ENCODE measurements at regions not wholly inside any gene's neighbourhood (a gene's known extent, or its start where the extent isn't known, plus 50 kb on each side); places are given as distances from the start of the nearest gene placed in this dataset.

- Histone ChIP-seq H3K9ac (ENCODE audit: low read depth in 1 of 2, low read length in 2 of 2) (no peak overlapping the region), H3K36me3 (ENCODE audit: control insufficient read depth in 4 of 4, insufficient read depth in 3 of 4, low read depth in 1 of 4, low read length in 3 of 4) (no peaks in the 10 kb centered on the region), H3K27me3 (ENCODE audit: control insufficient read depth in 4 of 4, insufficient read depth in 4 of 4, low read length in 3 of 4) (no peaks in the 10 kb centered on the region), H3K4me1 (ENCODE audit: control insufficient read depth in 4 of 4, insufficient read depth in 4 of 4, low read length in 3 of 4) (no peaks in the 10 kb centered on the region), H3K4me3 (ENCODE audit: low read depth in 1 of 3, low read length in 3 of 3) (no peak overlapping the region), H3K9me3 (ENCODE audit: control insufficient read depth in 4 of 4, low read length in 3 of 4) (peaks cover 0 to 6% (median 2%) of the 10 kb centered on the region in 4 donors), H3K27ac (ENCODE audit: low read depth in 1 of 2, low read length in 2 of 2) (no peak overlapping the region)
- WGBS, result 74% methylated on average over 4 of the region's 4 CpGs
- no peak for DNase-seq (ENCODE audit: low spot score)
- TF ChIP-seq MAX (IDR thresholded peaks at IDR 0.05) (no peak), RAD21 (IDR thresholded peaks at IDR 0.05) (no peak), HNF4A (conservative IDR thresholded peaks at IDR 0.05) (no peak), JUND (IDR thresholded peaks at IDR 0.05) (no peak), SP1 (IDR thresholded peaks at IDR 0.05) (no peak), TAF1 (conservative IDR thresholded peaks at IDR 0.05) (no peak), ZBTB33 (IDR thresholded peaks at IDR 0.05) (no peak), FOXA2 (IDR thresholded peaks at IDR 0.05) (no peak), EGR1 (IDR thresholded peaks at IDR 0.05; ENCODE audit: low read depth in 2 of 2) (no peak), ATF3 (IDR thresholded peaks at IDR 0.05) (no peak), RXRA (IDR thresholded peaks at IDR 0.05) (no peak), GABPA (IDR thresholded peaks at IDR 0.05 in 1 of 2, conservative IDR thresholded peaks at IDR 0.05 in 1 of 2) (no peak), REST (IDR thresholded peaks at IDR 0.05) (no peak), HNF4G (IDR thresholded peaks at IDR 0.05) (no peak), CTCF (IDR thresholded peaks at IDR 0.05; ENCODE audit: low read depth, low read length, missing input control) (no peak), YY1 (IDR thresholded peaks at IDR 0.05) (no peak)
Measured at GRCh38 chr5:156076912-156077311, 250.1 kb upstream of the SGCD start.

- no peaks in the 10 kb centered on the region for H3K4me1 ChIP-seq (ENCODE audit: control insufficient read depth in 4 of 4, insufficient read depth in 4 of 4, low read length in 3 of 4)
- H3K4me3 ChIP-seq (ENCODE audit: low read depth in 1 of 3, low read length in 3 of 3), result no peak overlapping the region
- H3K9me3 ChIP-seq (ENCODE audit: control insufficient read depth in 4 of 4, low read length in 3 of 4), result peaks cover 2 to 6% (median 3%) of the 10 kb centered on the region in 4 donors
- DNase-seq (ENCODE audit: low spot score), result no peak
- H3K9ac ChIP-seq (ENCODE audit: low read depth in 1 of 2, low read length in 2 of 2), result no peak overlapping the region
- WGBS, result 88% methylated on average over 5 of the region's 5 CpGs
- no peaks in the 10 kb centered on the region for H3K27me3 ChIP-seq (ENCODE audit: control insufficient read depth in 4 of 4, insufficient read depth in 4 of 4, low read length in 3 of 4)
- no peaks in the 10 kb centered on the region for H3K36me3 ChIP-seq (ENCODE audit: control insufficient read depth in 4 of 4, insufficient read depth in 3 of 4, low read depth in 1 of 4, low read length in 3 of 4)
- H3K27ac ChIP-seq (ENCODE audit: low read depth in 1 of 2, low read length in 2 of 2), result no peak overlapping the region
- TF ChIP-seq HNF4A (conservative IDR thresholded peaks at IDR 0.05) (no peak), HNF4G (IDR thresholded peaks at IDR 0.05) (no peak), ATF3 (IDR thresholded peaks at IDR 0.05) (no peak), MAX (IDR thresholded peaks at IDR 0.05) (no peak), FOXA1 (IDR thresholded peaks at IDR 0.05) (no peak), YY1 (IDR thresholded peaks at IDR 0.05) (no peak), TAF1 (conservative IDR thresholded peaks at IDR 0.05) (no peak), NR2F2 (IDR thresholded peaks at IDR 0.05) (no peak), EGR1 (IDR thresholded peaks at IDR 0.05; ENCODE audit: low read depth in 2 of 2) (no peak), FOXA2 (IDR thresholded peaks at IDR 0.05) (no peak), REST (IDR thresholded peaks at IDR 0.05) (no peak)
Measured at GRCh38 chr5:156087577-156088110, 239.3 kb upstream of the SGCD start.

Measured in liver (tissue), 8 donors.